ENCODE measurements at regions not wholly inside any gene's neighbourhood (a gene's known extent, or its start where the extent isn't known, plus 50 kb on each side); places are given as distances from the start of the nearest gene placed in this dataset.
"Not testable (repeated sequence)": the region's sequence is repeated elsewhere in the genome, so short reads cannot be mapped to it uniquely, and the experiment has no call there.

DNA sequence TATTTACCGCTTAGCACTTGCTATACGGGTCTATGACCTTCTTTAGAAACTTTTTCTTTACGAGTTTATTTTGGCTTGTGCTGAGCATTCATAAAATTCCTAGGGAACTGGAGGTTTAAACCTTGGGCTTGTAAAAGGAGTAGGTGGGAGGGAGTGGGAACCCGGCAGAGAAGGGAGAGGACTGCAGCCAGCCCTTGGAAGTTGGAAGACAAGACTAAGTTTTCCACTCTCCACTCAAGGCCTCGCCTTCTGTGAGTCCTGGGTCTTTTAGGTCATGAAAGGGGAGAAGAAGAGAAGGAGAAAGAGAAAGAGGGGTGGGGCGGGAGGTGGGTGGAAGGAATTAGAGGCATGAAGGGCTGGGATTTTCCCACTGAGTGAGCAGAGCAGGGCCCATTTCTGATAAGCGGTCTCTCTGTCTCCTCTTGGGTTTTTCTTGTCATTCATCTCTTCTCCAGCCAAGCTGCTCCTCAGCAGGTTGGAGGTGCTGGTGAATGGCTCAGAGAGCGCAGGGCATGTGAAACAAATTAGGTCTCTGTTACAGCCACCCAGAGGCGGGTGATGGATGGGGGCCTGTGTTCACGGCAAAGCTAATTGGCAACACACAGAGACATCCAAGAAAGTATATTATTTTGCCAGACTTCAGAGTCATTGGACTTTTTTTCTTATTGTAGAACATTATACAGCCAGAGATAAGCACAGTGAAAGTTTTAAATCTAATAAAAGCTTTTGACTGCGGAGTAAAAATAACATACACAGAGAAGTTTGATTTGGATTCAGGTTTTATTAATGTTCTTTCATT is 247.3 kb downstream of the FOXD2 start:
- DNase-seq (ENCODE audit: low read depth), result no peak

GRCh38 chr1:47685763-47686066 is 247.9 kb downstream of the FOXD2 start:
- no peak for DNase-seq (ENCODE audit: low read depth)

GRCh38 chr1:47686731-47687630 is 249.1 kb downstream of the FOXD2 start:
- DNase-seq (ENCODE audit: low read depth), result no peak

GRCh38 chr1:47687631-47688460 is 250.0 kb downstream of the FOXD2 start:
- DNase-seq (ENCODE audit: low read depth), result no peak

- no peak for DNase-seq (ENCODE audit: low read depth)
Observed at GRCh38 chr1:47688461-47689296, 250.8 kb downstream of the FOXD2 start.

GRCh38 chr1:47689894-47690293 is 252.1 kb downstream of the FOXD2 start:
- no peak for DNase-seq (ENCODE audit: low read depth)

DNA sequence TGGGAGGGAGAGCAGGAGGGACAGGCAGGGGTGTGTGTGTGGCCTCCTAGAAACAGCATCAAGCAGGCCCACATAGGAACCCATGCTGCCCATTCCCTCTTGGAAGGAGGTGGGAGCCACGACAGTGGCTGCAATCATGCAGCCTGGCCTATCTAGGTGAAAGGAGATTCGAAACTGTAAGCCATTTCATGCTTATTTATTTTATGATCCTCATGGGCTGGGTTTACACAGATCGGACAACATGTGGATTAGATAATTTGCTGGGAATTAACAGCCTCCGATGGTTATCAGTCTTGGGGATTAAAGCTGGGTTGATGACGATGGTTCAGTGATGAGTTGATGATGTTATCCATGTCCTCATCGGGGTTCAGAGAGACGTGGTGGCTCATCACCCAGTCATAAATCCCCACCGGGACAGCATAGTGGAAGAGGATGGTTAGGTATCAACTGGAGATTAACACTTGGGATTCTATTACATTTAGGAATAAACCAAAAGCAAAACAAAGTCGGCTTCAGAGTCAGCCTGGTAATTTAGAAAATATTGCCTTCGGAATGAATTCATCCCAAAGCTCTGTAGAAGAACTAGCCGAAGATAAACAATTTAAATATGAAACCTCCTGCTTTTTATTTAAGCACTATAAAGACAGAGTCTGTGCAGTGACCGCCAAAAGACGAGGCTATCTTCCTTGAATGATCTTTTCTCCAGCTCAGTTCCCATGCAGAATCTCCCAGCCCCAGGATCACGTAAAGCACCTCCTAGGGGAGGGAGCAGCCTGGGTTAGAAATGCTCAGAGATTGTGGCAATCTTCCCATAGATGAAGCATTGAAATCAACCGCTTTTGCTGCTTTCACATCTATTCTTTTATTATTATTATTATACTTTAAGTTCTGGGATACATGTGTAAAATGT is 252.8 kb downstream of the FOXD2 start:
- no peak for DNase-seq (ENCODE audit: low read depth)

DNA sequence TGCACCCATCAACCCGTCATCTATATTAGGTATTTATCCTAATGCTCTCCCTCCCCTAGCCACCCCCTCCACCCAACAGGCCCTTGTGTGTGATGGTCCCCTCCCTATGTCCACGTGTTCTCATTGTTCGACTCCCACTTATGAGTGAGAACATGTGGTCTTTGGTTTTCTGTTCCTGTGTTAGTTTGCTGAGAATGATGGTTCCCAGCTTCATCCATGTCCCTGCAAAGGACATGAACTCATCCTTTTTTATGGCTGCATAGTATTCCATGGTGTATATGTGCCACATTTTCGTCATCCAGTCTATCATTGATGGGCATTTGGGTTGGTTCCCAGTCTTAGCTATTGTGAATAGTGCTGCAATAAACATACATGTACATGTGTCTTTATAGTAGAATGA is 253.4 kb downstream of the FOXD2 start:
- not testable (repeated sequence) for DNase-seq (ENCODE audit: low read depth)

DNA sequence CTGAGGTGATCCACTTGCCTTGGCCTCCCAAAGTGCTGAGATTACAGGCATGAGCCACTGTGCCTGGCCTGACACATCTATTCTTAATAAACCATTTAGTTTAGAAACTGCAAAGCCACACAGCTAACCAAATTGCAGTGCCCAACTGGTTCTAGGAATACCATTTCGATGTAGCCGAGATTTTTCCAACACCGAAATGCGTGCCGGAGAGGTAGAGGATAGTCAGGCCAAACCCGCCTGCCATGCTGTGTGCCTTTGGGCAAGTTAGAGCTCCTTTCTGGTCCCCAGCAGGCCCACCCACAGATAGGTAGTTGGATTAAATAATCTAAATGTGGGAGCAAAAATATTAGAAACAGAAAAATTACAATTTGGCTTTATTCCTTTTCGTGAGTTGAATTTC is 254.4 kb downstream of the FOXD2 start:
- no peak for DNase-seq (ENCODE audit: low read depth)

- no peak for DNase-seq (ENCODE audit: low read depth)
Observed at GRCh38 chr1:47693115-47693514, 255.3 kb downstream of the FOXD2 start.

- DNase-seq (ENCODE audit: low read depth), result no peak
Observed at GRCh38 chr1:47694011-47694890, 256.4 kb downstream of the FOXD2 start.

- no peak for DNase-seq (ENCODE audit: low read depth)
Observed at GRCh38 chr1:47696404-47696736, 258.5 kb downstream of the FOXD2 start.

DNA sequence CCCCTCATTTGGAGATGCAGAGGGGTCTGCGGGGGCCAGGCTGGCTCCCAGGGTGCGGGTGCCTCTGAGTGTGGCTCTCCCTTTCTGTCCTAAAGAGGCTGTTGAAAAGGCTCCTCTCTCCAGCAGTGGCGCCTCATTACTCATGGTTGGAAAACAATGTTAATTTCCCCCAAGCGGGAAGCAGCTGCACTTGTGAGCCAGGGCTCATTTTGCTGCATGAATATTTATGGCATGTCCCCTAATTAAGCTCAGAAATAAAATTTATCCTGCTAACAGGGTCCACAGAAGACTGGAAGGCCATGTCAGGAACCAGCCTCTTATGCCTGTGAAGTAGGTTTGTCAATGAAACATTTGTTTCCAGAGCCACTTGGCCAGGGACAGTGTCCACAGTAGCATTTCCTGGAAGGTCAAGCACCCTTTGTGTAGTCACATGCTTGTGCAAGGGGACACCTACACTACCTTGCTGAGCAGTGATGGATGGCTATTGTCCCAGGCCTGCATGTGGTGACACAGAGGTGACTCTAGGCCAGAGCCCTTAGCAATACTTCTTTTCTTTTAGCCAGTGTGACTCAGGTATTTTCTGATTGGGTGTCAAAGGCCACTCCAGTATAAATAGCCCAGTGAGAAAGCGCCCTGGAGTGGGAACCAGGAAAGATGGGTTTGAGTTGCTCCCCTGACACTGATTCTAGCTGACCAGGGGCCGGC is 259.0 kb downstream of the FOXD2 start:
- no peak for DNase-seq (ENCODE audit: low read depth)

GRCh38 chr1:47697616-47698335 is 259.9 kb downstream of the FOXD2 start:
- DNase-seq (ENCODE audit: low read depth), result no peak

DNA sequence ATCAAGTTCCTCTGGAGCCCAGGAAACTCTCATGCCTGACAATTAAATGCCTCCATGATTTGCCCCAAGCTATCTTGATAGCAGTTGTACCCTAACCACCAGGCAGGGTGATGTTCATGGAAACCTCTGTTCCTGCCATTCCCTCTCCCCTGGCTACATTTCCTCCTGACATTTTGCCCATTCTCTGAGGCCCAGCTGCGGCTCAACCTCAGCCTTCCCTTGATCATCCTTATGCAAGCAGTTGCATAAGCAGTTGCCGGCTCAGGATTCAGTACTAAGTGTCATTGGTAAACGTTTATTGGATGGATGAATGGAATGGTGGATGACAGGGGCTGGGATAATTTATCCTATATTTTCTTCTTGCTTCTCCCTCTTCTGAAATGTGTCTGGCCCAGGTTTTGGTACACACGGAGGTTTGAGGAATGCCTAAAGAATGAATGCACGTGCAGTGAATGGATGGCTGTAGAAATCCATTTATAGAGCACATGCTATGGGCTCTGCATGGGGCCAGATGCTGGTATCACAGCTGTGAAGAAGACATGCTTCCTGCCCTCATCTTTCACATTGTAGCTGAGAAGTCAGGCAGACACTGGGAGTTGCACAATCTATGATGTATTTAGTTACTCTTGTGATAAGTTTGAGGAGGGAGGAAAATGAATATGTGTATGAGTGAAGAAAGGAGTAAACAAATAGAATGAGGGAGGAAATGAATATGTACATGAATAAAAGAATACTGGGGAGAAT is 261.8 kb downstream of the FOXD2 start:
- DNase-seq (ENCODE audit: low read depth), result no peak

DNA sequence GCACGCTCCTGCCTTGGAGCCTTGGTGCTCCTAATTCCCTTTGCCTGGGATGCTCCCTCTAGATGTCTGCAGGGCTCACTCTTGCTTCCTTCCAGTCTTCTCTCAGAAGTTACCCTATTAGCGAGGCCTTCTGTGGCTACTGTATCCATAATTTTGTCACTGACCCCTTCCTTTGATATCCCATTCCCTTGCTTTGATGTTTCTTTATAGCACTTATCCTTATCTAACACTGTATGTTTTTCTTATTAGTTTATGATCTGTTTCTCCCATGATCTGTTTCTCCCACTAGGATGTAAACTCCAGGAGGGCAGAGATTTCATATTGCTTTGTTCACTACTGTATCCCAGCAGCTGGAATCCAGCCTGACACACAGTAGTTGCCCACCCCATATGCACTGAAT is 263.4 kb downstream of the FOXD2 start:
- no peak for DNase-seq (ENCODE audit: low read depth)

- no peak for DNase-seq (ENCODE audit: low read depth)
Observed at GRCh38 chr1:47701741-47702515, 264.1 kb downstream of the FOXD2 start.

Measured in T follicular helper cell (primary cell).